ENCODE measurements at regions not wholly inside any gene's neighbourhood (a gene's known extent, or its start where the extent isn't known, plus 50 kb on each side); places are given as distances from the start of the nearest gene placed in this dataset.

- Mint-ChIP-seq H3K9me3 (no peaks in the 10 kb centered on the region; the same call in 2 of the 3 replicates), H3K4me3 (no peak overlapping the region), H3K4me1 (peaks cover 3% of the 10 kb centered on the region; the same call in 1 of the 3 replicates), H3K27me3 (ENCODE audit: insufficient read depth, low read depth, poor library complexity) (no peaks in the 10 kb centered on the region), H3K27ac (no peak overlapping the region), H3K36me3 (ENCODE audit: low read depth) (no peaks in the 10 kb centered on the region)
- H3K4me3 ChIP-seq: no peak overlapping the region
- DNase-seq (ENCODE audit: low spot score) (no peak), ATAC-seq (no peak)
- no peaks in the 10 kb centered on the region for H3F3A ChIP-seq (replicated peaks; ENCODE audit: low read depth)
- H3K9me2 ChIP-seq (ENCODE audit: insufficient read depth): peaks cover 5% of the 10 kb centered on the region
- TF ChIP-seq, protein P1, sequence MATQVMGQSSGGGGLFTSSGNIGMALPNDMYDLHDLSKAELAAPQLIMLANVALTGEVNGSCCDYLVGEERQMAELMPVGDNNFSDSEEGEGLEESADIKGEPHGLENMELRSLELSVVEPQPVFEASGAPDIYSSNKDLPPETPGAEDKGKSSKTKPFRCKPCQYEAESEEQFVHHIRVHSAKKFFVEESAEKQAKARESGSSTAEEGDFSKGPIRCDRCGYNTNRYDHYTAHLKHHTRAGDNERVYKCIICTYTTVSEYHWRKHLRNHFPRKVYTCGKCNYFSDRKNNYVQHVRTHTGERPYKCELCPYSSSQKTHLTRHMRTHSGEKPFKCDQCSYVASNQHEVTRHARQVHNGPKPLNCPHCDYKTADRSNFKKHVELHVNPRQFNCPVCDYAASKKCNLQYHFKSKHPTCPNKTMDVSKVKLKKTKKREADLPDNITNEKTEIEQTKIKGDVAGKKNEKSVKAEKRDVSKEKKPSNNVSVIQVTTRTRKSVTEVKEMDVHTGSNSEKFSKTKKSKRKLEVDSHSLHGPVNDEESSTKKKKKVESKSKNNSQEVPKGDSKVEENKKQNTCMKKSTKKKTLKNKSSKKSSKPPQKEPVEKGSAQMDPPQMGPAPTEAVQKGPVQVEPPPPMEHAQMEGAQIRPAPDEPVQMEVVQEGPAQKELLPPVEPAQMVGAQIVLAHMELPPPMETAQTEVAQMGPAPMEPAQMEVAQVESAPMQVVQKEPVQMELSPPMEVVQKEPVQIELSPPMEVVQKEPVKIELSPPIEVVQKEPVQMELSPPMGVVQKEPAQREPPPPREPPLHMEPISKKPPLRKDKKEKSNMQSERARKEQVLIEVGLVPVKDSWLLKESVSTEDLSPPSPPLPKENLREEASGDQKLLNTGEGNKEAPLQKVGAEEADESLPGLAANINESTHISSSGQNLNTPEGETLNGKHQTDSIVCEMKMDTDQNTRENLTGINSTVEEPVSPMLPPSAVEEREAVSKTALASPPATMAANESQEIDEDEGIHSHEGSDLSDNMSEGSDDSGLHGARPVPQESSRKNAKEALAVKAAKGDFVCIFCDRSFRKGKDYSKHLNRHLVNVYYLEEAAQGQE (IDR thresholded peaks at IDR 0.05; ENCODE audit: unreplicated experiment): no peak
- TF ChIP-seq EZH2 (IDR thresholded peaks at IDR 0.05; ENCODE audit: low read depth, unreplicated experiment) (no peak), ZNF114 (CRISPR knock-in tag; IDR thresholded peaks at IDR 0.05) (no peak), EZH2phosphoT487 (IDR thresholded peaks at IDR 0.05; ENCODE audit: unreplicated experiment) (no peak), ZNF462 (CRISPR knock-in tag; IDR thresholded peaks at IDR 0.05) (no peak), ETS1 (IDR thresholded peaks at IDR 0.05) (no peak), POLR2AphosphoS5 (IDR thresholded peaks at IDR 0.05; ENCODE audit: low read depth) (no peak), CREB1 (CRISPR knock-in tag; IDR thresholded peaks at IDR 0.05; ENCODE audit: low read depth) (no peak), NANOG (IDR thresholded peaks at IDR 0.05; ENCODE audit: borderline replicate concordance) (no peak), ZNF331 (CRISPR knock-in tag; IDR thresholded peaks at IDR 0.05; ENCODE audit: low read depth) (no peak), STAT1 (IDR thresholded peaks at IDR 0.05; ENCODE audit: unreplicated experiment) (no peak), JUNB (IDR thresholded peaks at IDR 0.05; ENCODE audit: unreplicated experiment) (no peak)
- TF ChIP-seq, protein P2, sequence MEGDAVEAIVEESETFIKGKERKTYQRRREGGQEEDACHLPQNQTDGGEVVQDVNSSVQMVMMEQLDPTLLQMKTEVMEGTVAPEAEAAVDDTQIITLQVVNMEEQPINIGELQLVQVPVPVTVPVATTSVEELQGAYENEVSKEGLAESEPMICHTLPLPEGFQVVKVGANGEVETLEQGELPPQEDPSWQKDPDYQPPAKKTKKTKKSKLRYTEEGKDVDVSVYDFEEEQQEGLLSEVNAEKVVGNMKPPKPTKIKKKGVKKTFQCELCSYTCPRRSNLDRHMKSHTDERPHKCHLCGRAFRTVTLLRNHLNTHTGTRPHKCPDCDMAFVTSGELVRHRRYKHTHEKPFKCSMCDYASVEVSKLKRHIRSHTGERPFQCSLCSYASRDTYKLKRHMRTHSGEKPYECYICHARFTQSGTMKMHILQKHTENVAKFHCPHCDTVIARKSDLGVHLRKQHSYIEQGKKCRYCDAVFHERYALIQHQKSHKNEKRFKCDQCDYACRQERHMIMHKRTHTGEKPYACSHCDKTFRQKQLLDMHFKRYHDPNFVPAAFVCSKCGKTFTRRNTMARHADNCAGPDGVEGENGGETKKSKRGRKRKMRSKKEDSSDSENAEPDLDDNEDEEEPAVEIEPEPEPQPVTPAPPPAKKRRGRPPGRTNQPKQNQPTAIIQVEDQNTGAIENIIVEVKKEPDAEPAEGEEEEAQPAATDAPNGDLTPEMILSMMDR (conservative IDR thresholded peaks at IDR 0.05; ENCODE audit: low read depth in 2 of 2): no peak
- no peak overlapping the region for H3K4me2 ChIP-seq
- no peak overlapping the region for H3K27ac ChIP-seq (ENCODE audit: low read depth)
- H4K20me1 ChIP-seq (replicated peaks; ENCODE audit: insufficient read depth): no peaks in the 10 kb centered on the region
- no peaks in the 10 kb centered on the region for H3K4me1 ChIP-seq (ENCODE audit: insufficient read depth)
- H3K79me2 ChIP-seq (replicated peaks; ENCODE audit: insufficient read depth): no peaks in the 10 kb centered on the region
- no peaks in the 10 kb centered on the region for H3K27me3 ChIP-seq (ENCODE audit: insufficient read depth)
- H3K36me3 ChIP-seq (ENCODE audit: insufficient read depth): no peaks in the 10 kb centered on the region
- H2AFZ ChIP-seq: no peak overlapping the region
Measured at GRCh38 chr6:84467296-84467695, 239.9 kb upstream of the CEP162 start.
